HG02588 (cell line): ENCODE measurements at regions not wholly inside any gene's neighbourhood (a gene's known extent, or its start where the extent isn't known, plus 50 kb on each side); places are given as distances from the start of the nearest gene placed in this dataset.
"Not testable (repeated sequence)": the region's sequence is repeated elsewhere in the genome, so short reads cannot be mapped to it uniquely, and the experiment has no call there.

Experiments
- ATAC-seq: cut with Tn5 transposase; IDR thresholded peaks from one replicate; pipeline ENCODE4 v1.9.1; 2021; ENCODE audit warnings: mild to moderate bottlenecking, moderate library complexity; ENCODE audit not compliant: unreplicated experiment

GRCh38 chr5:103896593-103896992, 334.0 kb upstream of the NUDT12 start:
- ATAC-seq = no peak

- ATAC-seq = no peak
Observed at GRCh38 chr5:103895738-103896137, 333.1 kb upstream of the NUDT12 start.

DNA sequence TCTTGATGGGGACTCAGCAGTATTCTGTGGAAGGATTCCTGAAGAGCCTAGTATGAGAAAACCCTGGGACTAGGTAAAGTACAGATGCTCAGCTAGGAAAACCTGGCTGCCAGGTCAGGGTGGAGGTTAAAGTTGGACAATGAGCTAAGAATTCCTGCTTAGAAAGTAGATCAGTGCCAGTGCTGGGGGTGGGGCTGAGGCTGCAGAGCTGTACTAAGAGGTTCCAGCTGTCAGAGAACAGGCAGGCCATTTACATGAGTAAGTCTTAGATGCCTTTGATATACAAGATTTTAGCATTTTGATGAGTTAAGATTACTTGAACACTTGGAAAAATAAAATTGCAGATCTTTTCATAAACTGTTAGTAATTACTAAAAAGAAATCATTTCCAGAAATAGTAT, 332.3 kb upstream of the NUDT12 start:
- ATAC-seq = no peak

DNA sequence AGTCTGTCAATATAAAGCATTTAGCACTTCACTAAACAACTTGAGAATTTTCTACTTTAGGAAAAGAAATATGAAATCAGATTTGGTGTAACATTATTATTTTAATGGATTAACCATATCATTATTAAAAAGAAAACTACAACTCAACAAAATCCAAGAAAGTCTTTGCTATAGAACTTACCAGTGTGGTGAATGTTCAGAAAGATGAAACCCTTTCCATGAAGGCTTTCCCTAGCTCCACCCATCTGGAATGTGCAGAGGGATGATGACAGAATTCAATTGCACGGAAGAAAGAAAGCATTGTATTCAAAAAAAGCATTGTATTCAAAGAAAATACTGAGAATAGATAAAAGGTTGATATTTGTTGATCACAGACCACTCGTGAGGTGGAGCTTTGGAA, 328.6 kb upstream of the NUDT12 start:
- no peak for ATAC-seq

DNA sequence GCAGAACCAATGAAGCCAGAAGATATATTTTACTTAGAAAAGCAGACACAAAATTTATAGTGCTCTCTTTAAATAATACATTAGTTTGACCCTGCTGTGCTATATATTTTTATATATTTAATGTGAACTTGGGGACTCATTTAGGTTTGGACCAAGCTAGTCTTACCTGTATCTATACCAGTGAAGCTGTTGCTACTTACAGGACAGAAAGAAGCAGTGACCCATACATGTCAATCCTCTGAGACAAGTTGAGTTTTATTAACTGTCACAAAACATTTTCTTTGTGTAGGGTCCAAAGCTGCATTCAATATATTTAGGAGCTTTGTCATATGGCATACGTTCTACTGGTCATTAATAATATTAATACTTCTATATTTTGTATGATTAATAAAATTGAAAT, 327.7 kb upstream of the NUDT12 start:
- no peak for ATAC-seq

GRCh38 chr5:103889500-103890209, 327.1 kb upstream of the NUDT12 start:
- ATAC-seq = peak; percentile 90

DNA sequence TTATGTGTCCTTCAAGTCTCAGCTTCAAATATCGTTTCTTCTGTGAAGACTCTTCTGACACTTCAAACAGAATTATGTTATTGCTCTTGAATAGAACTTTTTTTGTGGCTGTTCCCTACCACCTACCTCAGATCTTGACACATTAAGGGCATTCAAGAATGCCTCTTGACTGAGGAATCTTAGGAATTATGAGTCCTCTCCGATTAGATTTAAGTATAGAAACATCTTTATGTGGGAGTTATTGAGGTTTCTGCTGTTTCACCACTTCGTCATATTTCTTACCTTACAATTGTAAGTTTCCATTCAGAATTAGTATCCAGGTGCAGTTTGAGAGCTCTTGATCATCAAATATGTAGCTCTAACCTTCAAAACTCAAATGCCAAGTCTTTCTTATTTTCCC, 324.2 kb upstream of the NUDT12 start:
- ATAC-seq = no peak

- ATAC-seq = no peak
Observed at GRCh38 chr5:103883143-103883542, 320.6 kb upstream of the NUDT12 start.

- no peak for ATAC-seq
Observed at GRCh38 chr5:103881560-103881959, 319.0 kb upstream of the NUDT12 start.

- no peak for ATAC-seq
Observed at GRCh38 chr5:103867857-103868598, 305.4 kb upstream of the NUDT12 start.

DNA sequence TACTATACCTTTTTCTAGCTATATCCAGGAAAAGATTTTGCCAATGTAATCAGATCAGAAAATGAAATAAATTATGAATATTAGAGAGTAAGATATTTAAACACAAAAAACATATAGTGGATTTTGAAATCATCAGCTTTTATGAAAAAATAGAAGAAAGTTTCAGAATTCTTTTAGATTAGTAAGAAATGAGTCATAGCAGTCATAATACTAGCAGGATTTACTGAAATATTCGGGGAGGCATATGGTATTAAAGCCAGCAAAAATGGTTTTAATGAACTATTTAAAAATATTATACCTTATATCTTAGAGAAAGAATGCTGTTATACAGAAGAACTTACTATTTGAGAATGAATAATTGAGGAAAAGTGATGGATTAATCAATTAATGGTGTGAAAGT, 303.6 kb upstream of the NUDT12 start:
- ATAC-seq = no peak

DNA sequence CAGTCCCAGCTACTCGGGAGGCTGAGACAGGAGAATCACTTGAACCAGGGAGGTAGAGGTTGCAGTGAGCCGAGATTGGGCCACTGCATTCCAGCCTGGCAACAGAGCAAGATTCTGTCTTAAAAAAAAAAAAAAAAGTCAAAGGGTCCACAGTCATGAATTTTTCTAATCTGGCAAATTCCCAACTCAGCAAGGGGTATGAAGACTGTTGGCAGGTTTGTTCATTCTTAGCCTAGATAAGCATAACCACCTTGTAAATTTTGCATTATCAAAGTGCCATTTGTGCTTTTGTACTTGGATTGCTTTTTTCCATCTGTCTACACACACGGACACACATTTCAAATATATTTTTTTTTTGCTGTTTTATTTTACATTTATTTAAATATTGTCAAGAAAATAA, 299.8 kb upstream of the NUDT12 start:
- no peak for ATAC-seq

- ATAC-seq = no peak
Observed at GRCh38 chr5:103860327-103860726, 297.7 kb upstream of the NUDT12 start.

DNA sequence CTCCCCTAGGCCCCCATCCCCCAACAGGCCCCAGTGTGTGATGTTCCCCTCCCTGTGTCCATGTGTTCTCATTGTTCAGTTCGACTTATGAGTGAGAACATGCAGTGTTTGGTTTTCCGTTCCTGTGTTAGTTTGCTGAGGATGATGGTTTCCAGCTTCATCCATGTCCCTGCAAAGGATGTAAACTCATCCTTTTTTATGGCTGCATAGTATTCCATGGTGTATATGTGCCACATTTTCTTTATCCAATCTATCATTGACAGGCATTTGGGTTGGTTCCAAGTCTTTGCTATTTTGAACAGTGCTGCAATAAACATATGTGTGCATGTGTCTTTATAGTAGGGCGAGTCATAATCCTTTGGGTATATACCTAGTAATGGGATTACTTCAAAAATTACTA, 295.8 kb upstream of the NUDT12 start:
- ATAC-seq = not testable (repeated sequence)

GRCh38 chr5:103851091-103851490, 288.5 kb upstream of the NUDT12 start:
- ATAC-seq = no peak

DNA sequence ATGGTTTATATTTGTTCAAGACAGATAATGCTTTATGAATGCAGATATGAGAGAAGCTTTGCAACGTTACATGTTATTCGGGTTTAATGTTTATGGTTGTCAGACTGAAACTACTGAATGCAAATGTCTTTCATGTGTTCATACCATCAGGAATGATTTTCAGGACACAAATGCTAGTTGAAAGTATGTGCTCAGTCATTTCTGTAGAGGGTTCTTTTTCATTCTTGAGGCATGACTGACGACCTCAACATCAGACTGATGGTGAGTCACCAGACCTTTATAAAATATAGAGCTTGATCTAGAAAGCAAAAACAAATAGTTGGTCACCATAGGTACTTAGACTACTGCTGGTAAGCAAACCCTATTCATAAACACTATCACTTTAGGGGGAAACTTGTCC, 287.3 kb upstream of the NUDT12 start:
- ATAC-seq = no peak

- no peak for ATAC-seq
Observed at GRCh38 chr5:103847060-103847459, 284.5 kb upstream of the NUDT12 start.

DNA sequence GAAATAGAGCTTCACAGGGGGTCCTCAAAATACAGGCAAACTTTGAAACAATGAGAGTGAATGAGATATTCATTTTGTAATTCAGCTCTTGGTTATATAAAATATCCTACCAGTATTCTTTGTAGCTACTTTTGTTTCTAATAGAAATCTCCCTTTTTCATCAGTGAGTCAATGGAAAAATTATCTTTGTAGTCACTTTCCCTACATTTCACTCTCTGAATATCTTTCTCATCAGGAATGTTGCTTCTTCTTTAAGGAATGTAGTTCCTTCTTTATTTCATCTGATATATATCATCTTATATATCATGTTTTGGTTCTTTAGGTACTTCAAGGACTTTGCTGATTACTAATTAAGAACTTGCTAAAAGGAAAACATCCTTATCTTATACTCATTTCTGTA, 280.3 kb upstream of the NUDT12 start:
- ATAC-seq = no peak

DNA sequence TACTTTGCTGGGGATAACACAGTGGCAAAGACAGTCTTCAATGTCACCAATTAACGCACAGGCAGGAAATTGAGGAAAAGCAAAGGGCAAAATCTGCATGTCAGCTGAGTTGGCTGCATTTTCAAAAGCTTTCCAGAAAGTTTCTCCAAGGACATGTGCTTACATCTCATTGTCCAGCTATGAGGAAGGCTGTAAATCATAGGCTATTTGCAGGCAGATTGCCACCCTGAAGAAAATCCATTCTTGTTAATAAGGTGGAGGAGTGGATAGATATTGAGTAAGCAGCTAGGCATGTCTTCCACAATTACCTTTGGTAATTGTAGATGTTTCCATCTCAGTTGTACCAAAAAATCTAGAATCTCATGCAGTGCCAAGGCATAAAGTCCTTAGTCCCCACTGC, 278.0 kb upstream of the NUDT12 start:
- ATAC-seq = no peak

- no peak for ATAC-seq
Observed at GRCh38 chr5:103834216-103834615, 271.6 kb upstream of the NUDT12 start.

DNA sequence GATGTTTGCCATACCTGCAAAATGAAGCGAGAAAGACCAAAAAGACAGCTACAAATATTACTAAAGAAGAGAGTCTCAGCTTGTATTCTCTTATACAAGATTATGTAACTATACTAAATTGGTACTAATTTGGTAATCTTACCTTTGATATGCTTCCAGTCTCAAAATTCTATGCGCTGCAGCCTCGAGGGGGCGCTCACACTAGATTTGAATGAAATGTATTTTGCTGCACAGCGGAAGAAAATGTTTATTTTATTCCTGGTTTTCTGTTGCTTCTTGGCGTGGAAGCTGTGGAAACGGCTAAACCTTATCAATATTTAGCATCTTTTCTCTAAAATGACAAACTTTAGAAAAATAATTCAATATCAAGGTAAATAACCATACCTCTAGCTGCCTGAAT, 267.0 kb upstream of the NUDT12 start:
- ATAC-seq = no peak

- ATAC-seq = no peak
Observed at GRCh38 chr5:103827976-103828375, 265.4 kb upstream of the NUDT12 start.

DNA sequence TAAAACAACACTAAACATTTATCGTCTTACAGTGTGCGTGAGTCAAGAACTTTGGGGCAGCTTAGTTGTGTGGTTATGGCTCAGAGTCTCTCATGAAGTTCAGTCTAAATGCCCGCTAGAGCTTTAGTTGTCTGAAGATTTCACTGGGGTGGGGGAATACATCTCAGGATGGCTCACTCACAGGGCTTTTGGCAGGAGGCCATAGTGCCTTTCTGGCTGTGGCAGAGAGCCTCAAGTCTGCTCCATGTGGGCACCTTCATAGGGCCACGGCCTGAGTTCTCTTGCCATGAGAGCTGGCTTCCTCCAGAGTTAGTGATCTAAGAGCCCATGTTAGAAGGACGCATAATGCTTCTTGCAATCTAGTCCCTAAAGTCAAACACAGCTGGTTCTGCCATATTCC, 258.8 kb upstream of the NUDT12 start:
- no peak for ATAC-seq
